ENCODE measurements at regions not wholly inside any gene's neighbourhood (a gene's known extent, or its start where the extent isn't known, plus 50 kb on each side); places are given as distances from the start of the nearest gene placed in this dataset.

GRCh38 chr16:16861546-16861945 lies 482.6 kb downstream of the NPIPA7 start:
- TF ChIP-seq CTCF (conservative IDR thresholded peaks at IDR 0.05): peak; percentile 81

GRCh38 chr16:16863672-16864071 lies 484.7 kb downstream of the NPIPA7 start:
- TF ChIP-seq CTCF (conservative IDR thresholded peaks at IDR 0.05): no peak
- no peak overlapping the region for H3K27ac ChIP-seq

More at GRCh38 chr16:16861546-16861945, 482.6 kb downstream of the NPIPA7 start:
- H3K27ac ChIP-seq: no peak overlapping the region

- TF ChIP-seq CTCF (conservative IDR thresholded peaks at IDR 0.05): no peak
- H3K27ac ChIP-seq: no peak overlapping the region
Measured at GRCh38 chr16:16864536-16864935, 485.6 kb downstream of the NPIPA7 start.

GRCh38 chr16:16865374-16865773 lies 486.4 kb downstream of the NPIPA7 start:
- H3K27ac ChIP-seq: no peak overlapping the region
- no peak for TF ChIP-seq CTCF (conservative IDR thresholded peaks at IDR 0.05)

- TF ChIP-seq CTCF (conservative IDR thresholded peaks at IDR 0.05): no peak
- no peak overlapping the region for H3K27ac ChIP-seq
Measured at GRCh38 chr16:16867973-16868372, 489.0 kb downstream of the NPIPA7 start.

GRCh38 chr16:16868727-16869126 lies 489.8 kb downstream of the NPIPA7 start:
- no peak for TF ChIP-seq CTCF (conservative IDR thresholded peaks at IDR 0.05)
- no peak overlapping the region for H3K27ac ChIP-seq

- H3K27ac ChIP-seq: no peak overlapping the region
- no peak for TF ChIP-seq CTCF (conservative IDR thresholded peaks at IDR 0.05)
Measured at GRCh38 chr16:16869746-16870145, 490.8 kb downstream of the NPIPA7 start.

GRCh38 chr16:16871196-16871595 lies 492.3 kb downstream of the NPIPA7 start:
- TF ChIP-seq CTCF (conservative IDR thresholded peaks at IDR 0.05): no peak

More at GRCh38 chr16:16871196-16871595, 492.3 kb downstream of the NPIPA7 start:
- H3K27ac ChIP-seq: no peak overlapping the region
